ENCODE measurements at regions not wholly inside any gene's neighbourhood (a gene's known extent, or its start where the extent isn't known, plus 50 kb on each side); places are given as distances from the start of the nearest gene placed in this dataset.

DNA sequence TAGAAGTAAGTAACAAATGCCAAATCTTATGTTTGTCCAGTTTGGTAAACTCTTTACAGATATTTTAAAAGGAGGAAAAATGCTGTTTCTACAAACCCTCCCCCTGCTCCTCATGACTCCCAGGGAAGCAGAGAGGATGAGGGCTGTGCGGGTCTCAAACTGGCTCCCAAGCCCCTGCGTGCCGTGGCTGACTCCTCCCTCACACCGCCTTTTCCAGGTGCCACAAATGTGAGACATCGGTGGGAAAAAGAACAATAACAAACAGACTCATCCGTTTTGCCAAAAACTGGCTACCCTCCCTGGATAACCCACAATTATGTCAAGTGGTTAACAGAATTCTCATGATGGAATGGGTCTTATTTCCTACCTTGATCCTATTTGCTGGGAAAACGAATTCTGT lies 594.6 kb downstream of the PTPRU start:
- H3K27ac Mint-ChIP-seq: no peak overlapping the region
- no peaks in the 10 kb centered on the region for H3K9me3 Mint-ChIP-seq
- H3K36me3 Mint-ChIP-seq (ENCODE audit: low read depth): no peaks in the 10 kb centered on the region
- peaks cover 4% of the 10 kb centered on the region for H3K27me3 Mint-ChIP-seq
- intact Hi-C loops (cut with micrococcal nuclease): no loop called here
- no peak overlapping the region for H3K4me3 Mint-ChIP-seq
- no peaks in the 10 kb centered on the region for H3K4me1 Mint-ChIP-seq (ENCODE audit: low read depth)

- no peaks in the 10 kb centered on the region for H3K9me3 Mint-ChIP-seq
- H3K4me1 Mint-ChIP-seq (ENCODE audit: low read depth): no peaks in the 10 kb centered on the region
- intact Hi-C loops (cut with micrococcal nuclease): no loop called here
- peaks cover 4% of the 10 kb centered on the region for H3K27me3 Mint-ChIP-seq
- H3K4me3 Mint-ChIP-seq: no peak overlapping the region
- no peak overlapping the region for H3K27ac Mint-ChIP-seq
- no peaks in the 10 kb centered on the region for H3K36me3 Mint-ChIP-seq (ENCODE audit: low read depth)
Measured at GRCh38 chr1:29830383-29830782, 594.1 kb downstream of the PTPRU start.

GRCh38 chr1:29829448-29830344 lies 593.4 kb downstream of the PTPRU start:
- H3K27me3 Mint-ChIP-seq: peaks cover 4% of the 10 kb centered on the region
- no peaks in the 10 kb centered on the region for H3K4me1 Mint-ChIP-seq (ENCODE audit: low read depth)
- intact Hi-C loops (cut with micrococcal nuclease): no loop called here
- H3K36me3 Mint-ChIP-seq (ENCODE audit: low read depth): no peaks in the 10 kb centered on the region
- H3K4me3 Mint-ChIP-seq: no peak overlapping the region
- H3K27ac Mint-ChIP-seq: no peak overlapping the region
- no peaks in the 10 kb centered on the region for H3K9me3 Mint-ChIP-seq

DNA sequence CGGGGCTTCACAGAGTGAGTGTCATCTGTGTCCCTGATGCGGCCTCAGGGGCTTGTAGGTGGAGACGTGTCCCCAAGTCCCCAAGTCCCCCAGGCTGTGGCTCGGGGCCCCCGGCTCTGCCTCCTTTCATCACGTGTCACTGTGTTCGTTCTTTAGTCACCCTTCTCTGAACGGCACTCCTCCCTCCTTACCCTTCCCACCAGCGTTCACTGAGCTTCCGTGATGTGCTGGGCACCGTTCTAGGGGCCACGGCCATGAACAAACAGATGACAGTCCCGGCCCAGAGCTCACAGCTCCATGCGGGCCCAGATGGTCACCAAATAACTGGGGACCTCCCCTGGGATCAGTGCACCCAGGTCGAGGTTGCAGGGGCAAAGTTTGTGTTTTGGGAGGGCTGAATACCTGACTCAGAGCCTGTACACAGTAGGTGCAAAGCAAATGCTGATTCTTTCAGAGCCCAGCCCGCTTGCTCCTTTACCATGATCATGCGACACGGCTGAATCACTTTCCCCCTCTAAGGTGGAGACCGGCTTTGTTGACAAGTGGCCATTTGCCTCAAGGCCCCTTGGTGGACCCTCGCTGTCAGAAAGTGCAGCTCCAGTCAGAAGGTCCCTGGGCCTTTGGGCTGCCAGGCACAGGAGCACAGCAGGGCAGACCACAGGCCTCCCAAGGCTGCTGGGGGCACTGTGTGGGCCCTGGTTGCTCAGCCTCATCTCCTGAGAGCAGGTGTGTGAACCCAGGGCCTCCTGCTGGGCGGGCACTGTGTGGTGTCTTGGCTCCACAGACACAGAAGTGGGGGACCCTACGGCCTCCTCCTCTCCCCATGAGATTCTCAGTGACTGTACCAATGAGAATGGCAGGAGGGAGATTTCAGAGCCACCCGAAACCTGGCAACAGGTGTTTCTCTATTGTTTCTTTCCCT lies 592.5 kb downstream of the PTPRU start:
- H3K36me3 Mint-ChIP-seq (ENCODE audit: low read depth): no peaks in the 10 kb centered on the region
- H3K4me3 Mint-ChIP-seq: no peak overlapping the region
- H3K27me3 Mint-ChIP-seq: peaks cover 4% of the 10 kb centered on the region
- H3K27ac Mint-ChIP-seq: no peak overlapping the region
- H3K4me1 Mint-ChIP-seq (ENCODE audit: low read depth): no peaks in the 10 kb centered on the region
- H3K9me3 Mint-ChIP-seq: no peaks in the 10 kb centered on the region
- intact Hi-C loops (cut with micrococcal nuclease): no loop called here

DNA sequence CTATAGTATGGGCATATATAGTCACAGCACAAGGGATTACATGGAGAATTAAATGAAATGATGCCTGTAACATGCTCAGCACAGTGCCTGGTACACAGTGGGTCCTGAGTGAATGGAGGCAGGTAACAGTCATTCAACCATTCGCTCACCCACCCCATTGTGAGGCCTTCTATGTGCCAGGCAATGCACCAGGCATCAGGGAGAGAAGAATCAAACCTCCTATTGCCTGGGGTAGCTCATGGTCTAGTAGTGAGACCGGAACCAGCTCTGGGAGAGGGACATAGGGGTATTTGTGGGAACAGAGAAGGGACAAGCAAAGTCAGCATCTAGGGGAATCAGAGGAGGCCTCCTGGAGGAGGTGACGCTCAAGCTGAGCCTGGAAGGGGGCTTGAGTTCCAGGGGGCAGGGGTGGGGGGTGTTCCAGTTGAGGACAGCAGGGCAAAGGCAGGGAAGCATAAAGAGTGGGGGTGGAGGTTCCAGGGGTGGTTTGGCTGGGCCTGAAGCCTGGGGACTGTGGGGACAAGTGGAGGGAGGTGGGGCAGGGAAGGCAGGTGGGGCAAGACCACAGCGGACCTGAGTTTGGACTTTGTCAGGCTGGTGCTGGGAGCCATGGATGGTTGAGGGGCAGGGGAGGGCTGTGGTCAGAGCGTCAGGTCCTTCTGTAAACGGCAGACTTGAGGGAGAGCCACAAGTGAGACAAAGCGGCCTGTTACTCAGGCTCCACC lies 591.6 kb downstream of the PTPRU start:
- Mint-ChIP-seq H3K9me3 (no peaks in the 10 kb centered on the region), H3K4me1 (ENCODE audit: low read depth) (no peaks in the 10 kb centered on the region), H3K27ac (no peak overlapping the region), H3K4me3 (no peak overlapping the region), H3K27me3 (peaks cover 4% of the 10 kb centered on the region), H3K36me3 (ENCODE audit: low read depth) (no peaks in the 10 kb centered on the region)
- intact Hi-C loops (cut with micrococcal nuclease): no loop called here

GRCh38 chr1:29827237-29827750 lies 591.0 kb downstream of the PTPRU start:
- Mint-ChIP-seq H3K9me3 (no peaks in the 10 kb centered on the region), H3K4me3 (no peak overlapping the region), H3K36me3 (ENCODE audit: low read depth) (no peaks in the 10 kb centered on the region), H3K4me1 (ENCODE audit: low read depth) (no peaks in the 10 kb centered on the region), H3K27ac (no peak overlapping the region), H3K27me3 (peaks cover 4% of the 10 kb centered on the region)
- intact Hi-C loops (cut with micrococcal nuclease): no loop called here

GRCh38 chr1:29826646-29827045 lies 590.3 kb downstream of the PTPRU start:
- Mint-ChIP-seq H3K4me1 (ENCODE audit: low read depth) (no peaks in the 10 kb centered on the region), H3K4me3 (no peak overlapping the region), H3K36me3 (ENCODE audit: low read depth) (no peaks in the 10 kb centered on the region), H3K9me3 (no peaks in the 10 kb centered on the region), H3K27ac (no peak overlapping the region), H3K27me3 (peaks cover 4% of the 10 kb centered on the region)
- intact Hi-C loops (cut with micrococcal nuclease): no loop called here

- Mint-ChIP-seq H3K27me3 (peaks cover 5% of the 10 kb centered on the region), H3K4me3 (no peak overlapping the region), H3K4me1 (ENCODE audit: low read depth) (no peaks in the 10 kb centered on the region), H3K9me3 (no peaks in the 10 kb centered on the region), H3K27ac (no peak overlapping the region), H3K36me3 (ENCODE audit: low read depth) (no peaks in the 10 kb centered on the region)
- intact Hi-C loops (cut with micrococcal nuclease): no loop called here
Measured at GRCh38 chr1:29825941-29826415, 589.7 kb downstream of the PTPRU start.

GRCh38 chr1:29825274-29825940 lies 589.1 kb downstream of the PTPRU start:
- intact Hi-C loops (cut with micrococcal nuclease): no loop called here
- Mint-ChIP-seq H3K36me3 (ENCODE audit: low read depth) (no peaks in the 10 kb centered on the region), H3K27me3 (peaks cover 7% of the 10 kb centered on the region)

DNA sequence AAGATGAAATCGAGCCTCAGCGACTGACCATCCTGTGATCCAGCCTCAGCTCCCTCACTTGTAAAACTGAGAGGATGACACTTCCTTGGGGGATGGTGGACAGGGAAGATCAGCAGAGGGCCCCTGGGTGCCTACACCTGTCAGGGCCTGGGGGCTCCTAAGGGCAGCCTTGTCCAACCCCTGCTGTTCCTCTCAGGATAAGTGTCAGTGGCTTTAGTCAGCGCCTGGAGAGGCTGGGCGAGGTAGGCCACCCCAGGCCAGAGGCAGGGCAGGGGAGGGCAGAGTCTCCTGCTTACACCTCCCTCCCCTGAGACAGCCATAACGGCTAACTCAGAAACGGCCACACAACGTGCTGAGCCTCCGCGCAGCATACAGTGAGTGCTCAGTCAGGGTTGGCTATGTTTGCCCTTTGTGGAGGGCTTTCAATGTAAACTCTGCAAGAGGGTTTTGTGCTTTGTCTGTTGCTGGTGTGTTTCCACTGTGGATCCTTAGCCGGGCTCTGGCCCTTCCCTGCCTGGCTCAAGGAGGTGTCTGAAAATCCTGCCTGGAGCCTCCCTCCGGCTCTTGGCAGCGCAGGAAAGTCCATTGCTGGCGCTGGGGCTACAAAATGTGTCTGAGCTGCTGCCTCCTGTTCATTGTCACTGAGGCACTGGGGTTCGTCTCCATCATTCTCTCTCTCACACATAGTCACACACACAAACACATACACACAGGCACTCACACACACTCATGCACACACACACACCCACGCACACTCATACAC lies 588.4 kb downstream of the PTPRU start:
- intact Hi-C loops (cut with micrococcal nuclease): no loop called here
- no peak overlapping the region for H3K27ac Mint-ChIP-seq
- H3K9me3 Mint-ChIP-seq: no peaks in the 10 kb centered on the region
- no peak overlapping the region for H3K4me3 Mint-ChIP-seq
- no peaks in the 10 kb centered on the region for H3K36me3 Mint-ChIP-seq (ENCODE audit: low read depth)
- H3K4me1 Mint-ChIP-seq (ENCODE audit: low read depth): no peaks in the 10 kb centered on the region
- peaks cover 8% of the 10 kb centered on the region for H3K27me3 Mint-ChIP-seq

More at GRCh38 chr1:29825274-29825940, 589.1 kb downstream of the PTPRU start:
- no peak overlapping the region for H3K27ac Mint-ChIP-seq
- H3K4me1 Mint-ChIP-seq (ENCODE audit: low read depth): no peaks in the 10 kb centered on the region
- no peaks in the 10 kb centered on the region for H3K9me3 Mint-ChIP-seq
- no peak overlapping the region for H3K4me3 Mint-ChIP-seq

DNA sequence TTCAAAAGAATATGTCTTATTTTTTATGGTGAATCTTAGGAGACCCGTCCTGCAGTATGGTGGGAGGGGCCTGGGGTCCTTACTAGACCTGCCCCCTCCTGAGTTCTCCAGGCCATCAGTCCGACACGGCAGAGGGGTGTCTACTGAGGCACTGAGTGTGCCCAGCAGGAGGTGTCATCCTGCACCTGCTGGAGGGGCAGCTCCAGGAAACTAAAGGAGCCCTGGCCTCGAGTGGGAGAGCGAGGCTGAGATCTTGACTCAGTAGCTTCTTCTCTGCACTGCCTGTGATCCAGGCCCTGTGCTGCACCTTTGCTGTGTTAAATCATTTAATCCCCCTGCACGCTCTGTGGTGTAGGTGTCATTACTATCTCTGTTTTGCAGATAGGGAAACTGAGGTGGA lies 587.7 kb downstream of the PTPRU start:
- H3K27ac Mint-ChIP-seq: no peak overlapping the region
- no peaks in the 10 kb centered on the region for H3K9me3 Mint-ChIP-seq
- peaks cover 12% of the 10 kb centered on the region for H3K27me3 Mint-ChIP-seq
- intact Hi-C loops (cut with micrococcal nuclease): no loop called here
- H3K4me1 Mint-ChIP-seq (ENCODE audit: low read depth): no peaks in the 10 kb centered on the region
- no peak overlapping the region for H3K4me3 Mint-ChIP-seq
- H3K36me3 Mint-ChIP-seq (ENCODE audit: low read depth): no peaks in the 10 kb centered on the region

- H3K9me3 Mint-ChIP-seq: no peaks in the 10 kb centered on the region
- peaks cover 12% of the 10 kb centered on the region for H3K27me3 Mint-ChIP-seq
- no peaks in the 10 kb centered on the region for H3K36me3 Mint-ChIP-seq (ENCODE audit: low read depth)
- intact Hi-C loops (cut with micrococcal nuclease): no loop called here
- H3K4me1 Mint-ChIP-seq (ENCODE audit: low read depth): no peaks in the 10 kb centered on the region
- no peak overlapping the region for H3K27ac Mint-ChIP-seq
- H3K4me3 Mint-ChIP-seq: no peak overlapping the region
Measured at GRCh38 chr1:29823561-29823960, 587.2 kb downstream of the PTPRU start.

All from dendritic cell treated with granulocyte-macrophage colony-stimulating factor and Interleukin-4, amounts not matched to agents 40 ng/mL and 50 ng/mL, for 4 days (primary cell).